ENCODE measurements at regions not wholly inside any gene's neighbourhood (a gene's known extent, or its start where the extent isn't known, plus 50 kb on each side); places are given as distances from the start of the nearest gene placed in this dataset.

DNA sequence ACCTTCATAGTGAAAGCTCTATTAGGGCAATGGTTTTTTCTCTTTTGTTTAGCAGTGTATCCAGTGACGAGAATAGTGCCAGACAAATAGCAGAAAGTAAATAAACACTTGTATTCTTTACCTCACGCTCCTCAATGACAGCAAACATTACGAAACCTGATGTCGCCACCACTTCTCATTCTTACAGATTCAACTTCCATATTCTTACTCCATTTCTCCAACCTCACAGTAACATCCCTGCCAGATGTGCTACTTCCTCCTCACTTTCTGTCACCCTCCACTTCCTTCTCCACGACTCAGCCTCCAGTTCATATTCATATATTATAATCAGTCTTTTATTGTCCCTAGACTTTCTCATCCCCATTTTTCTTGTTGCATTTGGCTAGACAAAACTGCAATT, 1956.2 kb upstream of the AGA start:
- no TSS peak for BruUV-seq (replicated peaks)
- 11% methylated on average over 5 of the region's 5 CpGs for WGBS (ENCODE audit: insufficient coverage, insufficient replicate concordance, low lambda C conversion rate, missing lambda C conversion rate)

DNA sequence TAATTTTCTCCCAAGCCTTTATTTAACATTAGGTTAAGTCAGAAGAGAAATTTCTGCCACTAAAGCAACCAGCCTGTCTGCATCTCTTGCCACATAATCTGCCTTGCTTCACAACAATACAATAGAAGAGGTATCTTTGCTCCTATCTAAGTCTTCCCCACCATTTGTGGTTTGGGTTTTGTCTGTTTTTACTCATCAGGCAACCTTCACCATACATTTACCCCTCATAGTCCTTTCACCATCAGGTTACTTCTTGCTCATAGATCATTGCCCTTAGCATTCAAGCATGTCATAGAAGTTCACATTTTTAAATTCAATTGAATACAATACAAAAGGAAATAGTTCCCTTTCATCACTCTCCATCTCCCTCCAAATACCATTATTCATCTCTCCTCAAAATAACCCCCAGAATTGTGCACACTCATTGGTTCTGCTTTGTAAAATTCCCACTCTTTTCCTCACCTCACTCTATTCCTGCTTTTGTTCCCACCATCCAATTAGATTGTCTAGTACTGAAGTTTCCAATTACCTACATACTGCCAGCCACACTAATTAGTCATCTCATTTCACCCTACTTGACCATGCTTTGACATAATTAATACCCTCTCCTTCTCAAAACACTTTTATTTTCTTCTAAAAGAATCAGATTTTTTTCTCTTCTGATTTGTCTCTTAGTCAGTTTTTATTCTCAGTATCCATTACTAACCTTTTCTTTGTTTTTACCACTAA, 1957.0 kb upstream of the AGA start:
- SMC1A ChIA-PET (ENCODE audit: uncharacterized antibody, unreplicated experiment): no interaction called here
- Histone ChIP-seq H3K4me2 (ENCODE audit: control insufficient read depth, insufficient read depth) (no peak overlapping the region), H3K9me3 (replicated peaks; ENCODE audit: control insufficient read depth, insufficient read depth, low read length) (no peaks in the 10 kb centered on the region), H3K27me3 (replicated peaks in 1 of 2; ENCODE audit: control insufficient read depth in 2 of 2, insufficient read depth in 2 of 2, low read length in 1 of 2) (no peaks in the 10 kb centered on the region), H3K4me1 (ENCODE audit: control insufficient read depth, insufficient read depth, low read length) (no peaks in the 10 kb centered on the region), H3K9ac (ENCODE audit: control insufficient read depth, insufficient read depth, low read length) (no peak overlapping the region), H2AFZ (ENCODE audit: control insufficient read depth, low read depth, low read length) (no peak overlapping the region), H3K36me3 (ENCODE audit: control insufficient read depth in 2 of 2, insufficient read depth in 2 of 2, low read length in 1 of 2) (no peaks in the 10 kb centered on the region), H3K79me2 (ENCODE audit: control insufficient read depth, insufficient read depth, low read length) (no peaks in the 10 kb centered on the region), H3K27ac (ENCODE audit: control insufficient read depth, insufficient read depth) (no peak overlapping the region), H4K20me1 (ENCODE audit: control insufficient read depth, insufficient read depth) (no peaks in the 10 kb centered on the region), H3K4me3 (no peak overlapping the region)
- intact Hi-C loops (cut with micrococcal nuclease; ENCODE audit: unreplicated experiment): no loop called here
- no TSS peak for BruUV-seq (replicated peaks)
- POLR2A ChIA-PET: no interaction called here
- FAIRE-seq: no peak
- ATAC-seq: peak; percentile 94
- CTCF ChIA-PET: no interaction called here
- TF ChIP-seq NR2F1 (conservative IDR thresholded peaks at IDR 0.05) (peak; percentile 67; the same call in 1 of the 2 replicates), MTA2 (IDR thresholded peaks at IDR 0.05; ENCODE audit: low read depth) (peak; percentile 75), IKZF2 (IDR thresholded peaks at IDR 0.05) (peak; percentile 45 to 67; a peak in 3 of 4 replicates), NFYB (IDR thresholded peaks at IDR 0.05; ENCODE audit: insufficient read depth, low read depth, low read length) (no peak), TBL1XR1 (IDR thresholded peaks at IDR 0.05; ENCODE audit: low read depth, low read length) (no peak)
- in situ Hi-C loops (cut with MboI): no loop called here
- no peak for DNase-seq (ENCODE audit: low read depth, low spot score)
- RAD21 ChIA-PET (ENCODE audit: unreplicated experiment): no interaction called here

More for the DNA sequence above, 1956.2 kb upstream of the AGA start:
- Histone ChIP-seq H4K20me1 (ENCODE audit: control insufficient read depth, insufficient read depth) (no peaks in the 10 kb centered on the region), H3K9ac (ENCODE audit: control insufficient read depth, insufficient read depth, low read length) (no peak overlapping the region), H3K27me3 (replicated peaks in 1 of 2; ENCODE audit: control insufficient read depth in 2 of 2, insufficient read depth in 2 of 2, low read length in 1 of 2) (no peaks in the 10 kb centered on the region), H3K79me2 (ENCODE audit: control insufficient read depth, insufficient read depth, low read length) (no peaks in the 10 kb centered on the region), H2AFZ (ENCODE audit: control insufficient read depth, low read depth, low read length) (no peak overlapping the region), H3K36me3 (ENCODE audit: control insufficient read depth in 2 of 2, insufficient read depth in 2 of 2, low read length in 1 of 2) (no peaks in the 10 kb centered on the region), H3K4me1 (ENCODE audit: control insufficient read depth, insufficient read depth, low read length) (no peaks in the 10 kb centered on the region), H3K27ac (ENCODE audit: control insufficient read depth, insufficient read depth) (no peak overlapping the region), H3K4me3 (no peak overlapping the region), H3K4me2 (ENCODE audit: control insufficient read depth, insufficient read depth) (no peak overlapping the region), H3K9me3 (replicated peaks; ENCODE audit: control insufficient read depth, insufficient read depth, low read length) (no peaks in the 10 kb centered on the region)
- no peak for TF ChIP-seq SP1 (IDR thresholded peaks at IDR 0.05; ENCODE audit: low read depth, low read length)
- TF ChIP-seq LARP7 (IDR thresholded peaks at IDR 0.05): no peak
- TF ChIP-seq, protein P1, sequence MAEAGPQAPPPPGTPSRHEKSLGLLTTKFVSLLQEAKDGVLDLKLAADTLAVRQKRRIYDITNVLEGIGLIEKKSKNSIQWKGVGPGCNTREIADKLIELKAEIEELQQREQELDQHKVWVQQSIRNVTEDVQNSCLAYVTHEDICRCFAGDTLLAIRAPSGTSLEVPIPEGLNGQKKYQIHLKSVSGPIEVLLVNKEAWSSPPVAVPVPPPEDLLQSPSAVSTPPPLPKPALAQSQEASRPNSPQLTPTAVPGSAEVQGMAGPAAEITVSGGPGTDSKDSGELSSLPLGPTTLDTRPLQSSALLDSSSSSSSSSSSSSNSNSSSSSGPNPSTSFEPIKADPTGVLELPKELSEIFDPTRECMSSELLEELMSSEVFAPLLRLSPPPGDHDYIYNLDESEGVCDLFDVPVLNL (IDR thresholded peaks at IDR 0.05; ENCODE audit: low read depth, low read length): no peak
- CTCF ChIA-PET: interaction anchor here (0.6 to 1.4 kb wide), 2 partner anchors 11 to 17 kb away, joined by 3 read pairs; no protein-coding TSS in a partner anchor
- ATAC-seq: no peak
- intact Hi-C loops (cut with micrococcal nuclease; ENCODE audit: unreplicated experiment): no loop called here
- in situ Hi-C loops (cut with MboI): no loop called here
- SMC1A ChIA-PET (ENCODE audit: uncharacterized antibody, unreplicated experiment): no interaction called here
- no peak for DNase-seq (ENCODE audit: low read depth, low spot score)
- POLR2A ChIA-PET: no interaction called here
- RAD21 ChIA-PET (ENCODE audit: unreplicated experiment): no interaction called here
- no peak for FAIRE-seq

Measured in GM12878 (cell line).